ENCODE measurements at regions not wholly inside any gene's neighbourhood (a gene's known extent, or its start where the extent isn't known, plus 50 kb on each side); places are given as distances from the start of the nearest gene placed in this dataset.

- TF ChIP-seq CTCF (conservative IDR thresholded peaks at IDR 0.05; ENCODE audit: low read depth in 2 of 2), result no peak
- no peak for TF ChIP-seq EZH2phosphoT487 (IDR thresholded peaks at IDR 0.05; ENCODE audit: unreplicated experiment)
These were observed 54.5 kb upstream of the DSP start (continued) for GRCh38 chr6:7486951-7487350.

- Histone ChIP-seq H3K79me2 (replicated peaks; ENCODE audit: insufficient read depth) (no peaks in the 10 kb centered on the region), H3K27ac (ENCODE audit: low read depth) (no peak overlapping the region), H3K4me2 (no peak overlapping the region), H3K36me3 (ENCODE audit: insufficient read depth) (no peaks in the 10 kb centered on the region), H3F3A (replicated peaks; ENCODE audit: low read depth) (no peaks in the 10 kb centered on the region), H2AFZ (no peak overlapping the region), H3K9me2 (ENCODE audit: insufficient read depth) (0 out of 2 replicates have a peak, but pooled peaks cover 3% of the 10 kb centered on the region), H3K4me3 (no peak overlapping the region), H3K27me3 (ENCODE audit: insufficient read depth) (no peaks in the 10 kb centered on the region), H3K4me1 (ENCODE audit: insufficient read depth) (no peaks in the 10 kb centered on the region), H4K20me1 (replicated peaks; ENCODE audit: insufficient read depth) (no peaks in the 10 kb centered on the region)
- H3K4me1 Mint-ChIP-seq, result peaks cover 2% of the 10 kb centered on the region; the same call in 1 of the 3 replicates
- H3K4me3 Mint-ChIP-seq, result no peak overlapping the region
- H3K9me3 Mint-ChIP-seq, result no peaks in the 10 kb centered on the region
- no peak for DNase-seq (ENCODE audit: low spot score)
- no peaks in the 10 kb centered on the region for H3K36me3 Mint-ChIP-seq (ENCODE audit: low read depth)
- H3K27me3 Mint-ChIP-seq (ENCODE audit: insufficient read depth, low read depth, poor library complexity), result peaks cover 2% of the 10 kb centered on the region
- H3K27ac Mint-ChIP-seq, result no peak overlapping the region
- ATAC-seq, result no peak
- no peak for TF ChIP-seq NANOG (IDR thresholded peaks at IDR 0.05; ENCODE audit: borderline replicate concordance)
- TF ChIP-seq JUNB (IDR thresholded peaks at IDR 0.05; ENCODE audit: unreplicated experiment), result no peak
- no peak for TF ChIP-seq CREB1 (CRISPR knock-in tag; IDR thresholded peaks at IDR 0.05; ENCODE audit: low read depth)
- no peak for TF ChIP-seq CTCF (conservative IDR thresholded peaks at IDR 0.05; ENCODE audit: low read depth in 2 of 2)
- TF ChIP-seq ETS1 (IDR thresholded peaks at IDR 0.05), result no peak
- TF ChIP-seq EZH2 (IDR thresholded peaks at IDR 0.05; ENCODE audit: low read depth, unreplicated experiment), result no peak
- no peak for TF ChIP-seq ZNF114 (CRISPR knock-in tag; IDR thresholded peaks at IDR 0.05)
- TF ChIP-seq STAT1 (IDR thresholded peaks at IDR 0.05; ENCODE audit: unreplicated experiment), result no peak
- no peak for TF ChIP-seq ZNF462 (CRISPR knock-in tag; IDR thresholded peaks at IDR 0.05)
- TF ChIP-seq EZH2phosphoT487 (IDR thresholded peaks at IDR 0.05; ENCODE audit: unreplicated experiment), result no peak
- no peak for TF ChIP-seq ZNF331 (CRISPR knock-in tag; IDR thresholded peaks at IDR 0.05; ENCODE audit: low read depth)
- TF ChIP-seq POLR2AphosphoS5 (IDR thresholded peaks at IDR 0.05; ENCODE audit: low read depth), result no peak
These were observed 53.0 kb upstream of the DSP start for GRCh38 chr6:7488494-7488893.
